ENCODE measurements at regions not wholly inside any gene's neighbourhood (a gene's known extent, or its start where the extent isn't known, plus 50 kb on each side); places are given as distances from the start of the nearest gene placed in this dataset.
A peak's percentile ranks its signal among the peaks of the same experiment; 100 is the strongest.

DNA sequence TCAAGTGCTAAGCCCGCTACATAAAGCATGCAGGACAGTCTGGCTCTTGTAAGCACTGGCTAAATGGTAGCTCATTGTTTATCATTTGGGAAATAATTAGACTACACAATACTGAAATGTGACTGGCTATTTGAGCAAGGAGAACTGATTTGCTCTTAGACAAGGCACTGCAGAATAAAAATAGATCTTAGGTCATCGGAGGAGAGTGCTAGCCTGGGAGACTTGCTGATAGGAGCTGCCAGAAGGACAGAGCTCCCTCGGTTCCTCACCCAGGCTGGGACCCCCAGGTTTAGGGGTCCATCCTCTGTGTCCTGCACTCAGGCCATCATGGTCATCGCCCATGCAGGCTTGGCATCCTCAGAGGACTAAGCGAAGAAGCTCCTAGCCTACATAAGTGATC lies 184.4 kb upstream of the NCAM1 start:
- DNase-seq, result no peak
- Histone ChIP-seq H3K27ac (peak overlapping the region; percentile 93), H3K36me3 (no peaks in the 10 kb centered on the region), H3K9me3 (ENCODE audit: severe bottlenecking) (no peaks in the 10 kb centered on the region), H3K4me3 (ENCODE audit: low read depth, low read length) (no peak overlapping the region), H3K27me3 (ENCODE audit: insufficient read depth, low read depth, severe bottlenecking) (no peaks in the 10 kb centered on the region)
- no peak for TF ChIP-seq CTCF (IDR thresholded peaks at IDR 0.05; ENCODE audit: low read depth, low read length)

DNA sequence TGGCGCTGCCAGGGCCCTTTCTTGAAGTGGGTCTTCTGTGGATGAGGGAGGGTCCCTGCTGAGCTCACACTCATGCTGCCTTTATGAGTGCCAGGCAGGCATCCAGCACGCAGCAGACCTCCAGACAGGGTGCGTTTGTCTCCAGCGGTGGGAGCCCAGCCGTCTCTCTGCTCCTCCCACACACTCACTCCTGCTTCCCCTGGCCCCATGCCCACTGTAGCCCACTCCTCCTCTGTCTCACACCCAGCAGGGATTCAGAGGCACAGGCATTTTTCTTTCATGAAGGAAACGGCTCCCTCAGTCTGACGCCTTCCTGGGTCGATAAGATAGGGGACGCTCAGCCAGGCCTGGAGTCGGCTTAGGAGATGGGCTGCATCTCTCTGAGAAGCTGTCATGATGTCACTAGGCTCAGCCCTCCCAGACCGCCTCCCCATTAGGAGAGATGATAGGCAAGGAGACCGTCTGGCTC lies 183.9 kb upstream of the NCAM1 start:
- peak overlapping the region; percentile 93 for H3K27ac ChIP-seq

DNA sequence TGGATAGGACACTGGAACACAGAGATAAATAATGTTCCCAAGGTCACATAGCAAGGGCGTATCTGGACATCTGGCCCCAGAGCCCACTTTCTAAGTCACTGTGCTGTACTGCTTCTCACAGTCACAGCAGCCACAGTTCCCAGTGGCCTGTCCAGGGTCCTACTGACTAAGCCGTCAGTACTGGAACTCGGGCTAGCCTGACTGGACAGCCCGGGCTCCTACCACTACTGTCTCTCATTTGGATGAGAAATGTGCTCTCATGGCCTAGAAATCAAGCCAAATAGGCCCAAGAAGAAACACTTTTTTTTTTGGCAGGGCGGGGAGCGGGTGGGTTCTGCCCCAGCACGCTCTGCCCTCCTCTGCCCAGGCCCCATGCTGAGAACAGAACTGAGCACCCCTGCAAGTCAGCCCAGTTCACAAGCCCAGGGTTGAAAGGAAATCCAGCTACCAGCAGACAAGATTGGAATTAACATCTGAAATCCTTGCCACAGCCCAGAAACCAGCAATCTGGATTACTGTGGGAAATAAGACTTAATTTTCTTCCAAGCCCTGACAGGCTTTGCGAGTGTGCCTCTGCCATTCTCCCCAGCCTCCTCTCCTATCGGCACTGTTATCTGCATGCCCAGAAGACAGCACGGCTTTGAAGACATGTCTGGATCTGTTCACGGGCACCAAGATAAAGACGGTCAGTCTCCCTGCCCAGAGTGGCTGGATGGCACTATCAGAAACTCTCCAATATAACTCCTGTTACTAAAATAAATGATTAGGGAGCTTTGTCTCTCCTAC lies 182.9 kb upstream of the NCAM1 start:
- DNase-seq, result peak; percentile 61
- Histone ChIP-seq H3K4me3 (ENCODE audit: low read depth, low read length) (peak overlapping the region; percentile 8; the same call in 1 of the 2 replicates), H3K27ac (peak overlapping the region; percentile 93), H3K9me3 (ENCODE audit: severe bottlenecking) (no peaks in the 10 kb centered on the region), H3K36me3 (no peaks in the 10 kb centered on the region), H3K27me3 (ENCODE audit: insufficient read depth, low read depth, severe bottlenecking) (no peaks in the 10 kb centered on the region)
- no peak for TF ChIP-seq CTCF (IDR thresholded peaks at IDR 0.05; ENCODE audit: low read depth, low read length)

More for the DNA sequence above, 183.9 kb upstream of the NCAM1 start:
- Histone ChIP-seq H3K27me3 (ENCODE audit: insufficient read depth, low read depth, severe bottlenecking) (no peaks in the 10 kb centered on the region), H3K9me3 (ENCODE audit: severe bottlenecking) (no peaks in the 10 kb centered on the region), H3K36me3 (no peaks in the 10 kb centered on the region), H3K4me3 (ENCODE audit: low read depth, low read length) (peak overlapping the region; percentile 8; the same call in 1 of the 2 replicates)
- peak; percentile 22; the same call in 1 of the 2 replicates for TF ChIP-seq CTCF (IDR thresholded peaks at IDR 0.05; ENCODE audit: low read depth, low read length)
- DNase-seq, result peak; percentile 94

DNA sequence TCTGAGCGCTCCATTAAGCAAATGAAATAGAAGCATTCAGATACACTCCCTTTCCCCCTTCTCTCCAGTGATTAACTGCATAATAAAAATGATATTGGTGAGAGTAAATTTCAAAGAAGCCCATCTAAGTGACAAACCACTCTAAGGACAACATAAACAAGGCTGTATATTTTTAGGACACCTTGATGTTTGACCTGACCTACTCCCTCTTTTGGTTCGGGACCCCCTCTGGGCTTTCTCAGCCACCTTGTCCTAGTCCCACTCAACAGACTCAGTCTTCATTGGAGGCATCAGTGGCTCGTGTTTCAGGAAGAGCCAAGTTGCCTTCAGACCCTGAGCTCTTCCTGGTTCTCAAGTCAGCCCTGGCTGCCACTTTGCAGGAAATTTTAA lies 182.3 kb upstream of the NCAM1 start:
- Histone ChIP-seq H3K27ac (peak overlapping the region; percentile 93), H3K9me3 (ENCODE audit: severe bottlenecking) (no peaks in the 10 kb centered on the region), H3K4me3 (ENCODE audit: low read depth, low read length) (no peak overlapping the region), H3K36me3 (no peaks in the 10 kb centered on the region), H3K27me3 (ENCODE audit: insufficient read depth, low read depth, severe bottlenecking) (no peaks in the 10 kb centered on the region)
- DNase-seq, result no peak
- no peak for TF ChIP-seq CTCF (IDR thresholded peaks at IDR 0.05; ENCODE audit: low read depth, low read length)

DNA sequence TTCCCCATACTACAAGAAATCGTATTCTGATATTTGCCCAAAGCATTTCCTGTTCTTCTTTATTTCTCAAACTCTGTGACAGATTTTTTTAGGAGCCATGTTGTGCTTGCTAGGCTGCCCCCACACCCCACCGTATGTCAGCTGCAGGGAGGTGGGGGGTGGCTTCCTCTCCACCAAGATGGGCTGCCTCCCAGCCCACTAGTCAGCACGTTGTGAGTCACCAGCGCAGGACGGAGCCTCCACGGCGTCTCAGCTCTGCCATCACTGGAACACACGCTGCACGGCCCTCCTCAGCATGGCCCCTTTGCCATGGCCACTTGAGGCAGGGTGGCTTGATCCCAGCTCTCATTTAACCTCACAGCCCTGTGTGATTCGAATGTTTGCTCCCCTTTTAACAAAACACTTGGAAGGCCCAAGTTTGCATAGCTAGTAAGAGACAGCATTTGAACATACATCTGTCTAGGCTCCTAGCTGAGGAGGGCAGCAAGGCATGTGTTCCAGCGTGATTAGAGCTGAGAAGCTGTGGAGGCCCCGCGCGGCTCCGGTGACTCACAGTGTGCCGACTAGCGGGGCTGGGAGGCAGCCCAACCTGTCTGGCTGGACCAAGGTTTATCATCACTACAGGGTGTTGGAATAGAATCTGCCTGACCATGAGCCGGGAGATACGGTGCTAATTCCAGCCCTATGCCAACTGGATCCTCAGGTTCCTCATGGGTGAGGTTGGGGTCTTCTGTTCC lies 180.7 kb upstream of the NCAM1 start:
- Histone ChIP-seq H3K27me3 (ENCODE audit: insufficient read depth, low read depth, severe bottlenecking) (no peaks in the 10 kb centered on the region), H3K27ac (no peak overlapping the region), H3K36me3 (no peaks in the 10 kb centered on the region), H3K9me3 (ENCODE audit: severe bottlenecking) (no peaks in the 10 kb centered on the region), H3K4me3 (ENCODE audit: low read depth, low read length) (no peak overlapping the region)
- DNase-seq, result no peak
- TF ChIP-seq CTCF (IDR thresholded peaks at IDR 0.05; ENCODE audit: low read depth, low read length), result no peak
